GM21619 (cell line): ENCODE measurements at regions not wholly inside any gene's neighbourhood (a gene's known extent, or its start where the extent isn't known, plus 50 kb on each side); places are given as distances from the start of the nearest gene placed in this dataset.

ENCODE experiments used
- ATAC-seq: cut with Tn5 transposase; IDR thresholded peaks from one replicate; pipeline ENCODE4 v1.9.1; 2021; ENCODE audit not compliant: unreplicated experiment

GRCh38 chr2:16181741-16182090 lies 241.4 kb downstream of the MYCN start:
- ATAC-seq, result no peak

GRCh38 chr2:16181062-16181740 lies 240.9 kb downstream of the MYCN start:
- ATAC-seq, result no peak

DNA sequence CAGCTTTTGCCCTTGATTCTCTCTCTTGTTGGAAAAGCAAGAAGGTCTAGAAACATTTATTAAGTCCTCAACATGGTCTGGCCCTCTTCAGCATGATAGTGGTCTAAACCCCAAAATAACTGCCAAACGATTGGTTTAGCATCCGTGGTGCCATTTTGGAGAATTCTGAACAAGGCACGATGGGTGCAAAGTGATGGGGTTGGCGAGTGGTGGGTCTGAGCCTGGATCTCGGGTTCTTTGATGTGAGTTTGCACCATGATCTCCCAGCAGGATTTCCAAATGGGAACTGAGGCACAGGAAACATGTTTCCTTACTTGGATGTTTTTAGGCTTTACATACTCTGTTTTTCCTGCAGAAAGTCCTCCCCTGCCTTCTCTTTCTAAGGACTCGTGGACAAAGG lies 240.3 kb downstream of the MYCN start:
- ATAC-seq, result no peak

DNA sequence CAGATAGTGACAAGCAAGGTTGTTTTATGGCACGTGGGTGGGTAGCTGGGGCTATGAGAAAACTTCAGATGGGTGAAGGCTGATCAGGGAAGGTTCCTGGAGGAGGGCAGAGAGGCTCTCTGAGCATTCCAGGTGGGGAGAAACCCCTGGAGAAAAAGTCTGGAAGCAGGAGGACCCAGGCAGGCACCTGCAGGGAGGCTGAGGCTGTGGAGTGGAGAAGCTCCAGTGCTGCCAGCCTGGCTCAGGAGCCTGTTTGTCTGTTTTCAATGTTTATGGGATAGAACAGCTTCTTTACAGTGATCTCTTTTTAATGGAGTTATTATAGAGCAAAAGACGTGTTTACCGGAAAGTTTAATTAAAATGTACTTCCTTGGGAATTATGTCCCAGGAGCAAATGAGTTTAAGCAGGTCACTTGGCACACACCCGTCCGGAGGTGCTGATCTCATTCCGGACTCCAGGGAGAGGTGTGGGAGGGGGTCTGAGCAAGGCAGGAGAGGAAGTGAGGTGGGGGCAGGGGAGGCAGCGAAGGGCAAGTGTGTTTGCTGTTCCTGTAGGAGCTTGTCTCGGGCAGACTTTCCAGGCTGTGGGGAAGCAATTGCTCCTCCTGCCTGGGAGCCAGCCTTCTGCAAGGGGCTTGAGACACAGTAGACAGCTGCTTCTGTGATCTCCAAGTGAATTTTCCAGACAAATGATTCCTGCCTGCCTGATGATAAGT lies 239.5 kb downstream of the MYCN start:
- no peak for ATAC-seq

DNA sequence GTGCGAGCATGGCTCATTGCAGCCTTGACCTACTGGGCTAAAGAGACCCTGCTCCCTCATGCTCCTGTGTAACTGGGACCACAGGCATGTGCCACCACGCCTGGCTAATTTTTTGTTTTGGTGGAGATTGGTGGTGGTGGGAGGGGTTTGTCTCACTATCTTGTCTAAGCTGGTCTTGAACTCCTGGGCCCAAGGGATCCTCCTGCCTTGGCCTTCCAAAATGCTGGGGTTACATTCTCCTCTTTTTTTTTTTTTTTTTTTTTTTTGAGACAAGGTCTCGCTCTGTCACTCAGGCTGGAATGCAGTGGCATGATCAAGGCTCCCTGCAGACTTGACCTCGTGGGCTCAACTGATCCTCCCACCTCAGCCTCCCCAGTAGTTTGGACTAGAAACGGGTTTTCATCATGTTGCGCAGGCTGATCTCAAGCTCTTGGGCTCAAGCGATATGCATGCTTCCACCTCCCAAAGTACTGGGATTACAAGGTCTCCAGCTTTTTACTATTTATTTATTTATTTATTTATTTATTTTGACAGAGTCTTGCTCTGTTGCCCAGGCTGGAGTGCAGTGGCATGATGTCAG lies 238.3 kb downstream of the MYCN start:
- no peak for ATAC-seq

- no peak for ATAC-seq
Observed at GRCh38 chr2:16177671-16178180, 237.4 kb downstream of the MYCN start.

GRCh38 chr2:16176971-16177480 lies 236.7 kb downstream of the MYCN start:
- no peak for ATAC-seq

GRCh38 chr2:16175247-16175825 lies 235.0 kb downstream of the MYCN start:
- no peak for ATAC-seq

DNA sequence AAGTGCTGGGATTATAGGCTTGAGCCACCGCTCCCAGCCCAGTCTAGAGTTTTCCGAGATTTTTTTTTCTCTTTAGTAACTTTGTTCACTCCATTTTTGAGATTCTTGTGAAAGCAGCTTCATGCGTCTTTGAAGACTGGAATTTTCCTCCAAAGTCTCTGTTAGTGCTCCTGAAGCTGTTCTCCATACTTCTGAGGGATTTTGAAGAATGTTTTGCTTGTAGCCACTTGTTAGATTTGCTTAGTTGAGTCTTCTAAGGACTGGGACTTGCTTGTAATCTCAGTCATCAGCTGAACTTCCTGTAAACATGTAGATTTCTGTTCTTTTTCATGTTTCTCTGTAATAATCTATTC lies 234.3 kb downstream of the MYCN start:
- no peak for ATAC-seq

GRCh38 chr2:16173893-16174692 lies 233.7 kb downstream of the MYCN start:
- ATAC-seq, result no peak

GRCh38 chr2:16172324-16173175 lies 232.2 kb downstream of the MYCN start:
- no peak for ATAC-seq

DNA sequence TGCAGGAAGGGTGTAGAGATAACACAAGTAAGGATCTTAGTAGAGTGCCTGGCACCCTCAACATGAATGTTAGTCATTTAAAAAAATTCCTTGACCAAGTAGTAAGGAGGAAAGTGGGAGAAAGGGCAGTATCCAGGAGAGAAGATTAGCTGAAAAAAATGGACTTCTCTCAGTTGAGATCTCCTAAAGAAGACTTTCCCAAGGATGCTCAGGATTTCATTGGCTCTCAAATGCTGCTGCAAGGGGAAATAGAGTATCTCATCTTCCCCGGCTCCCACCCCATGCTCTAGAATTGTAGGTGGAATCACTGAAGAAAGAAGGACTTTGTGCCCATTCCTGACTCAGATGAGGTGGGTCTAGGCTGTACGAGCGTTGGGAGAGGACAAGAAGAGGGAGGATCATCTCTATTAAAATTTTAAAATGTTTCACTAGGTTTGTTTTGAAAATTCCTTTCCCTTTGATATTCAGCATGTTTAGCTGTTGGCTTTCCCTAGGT lies 231.1 kb downstream of the MYCN start:
- ATAC-seq, result no peak

GRCh38 chr2:16170675-16171424 lies 230.5 kb downstream of the MYCN start:
- no peak for ATAC-seq

GRCh38 chr2:16169381-16169960 lies 229.1 kb downstream of the MYCN start:
- ATAC-seq, result no peak

- ATAC-seq, result no peak
Observed at GRCh38 chr2:16168506-16169264, 228.3 kb downstream of the MYCN start.

DNA sequence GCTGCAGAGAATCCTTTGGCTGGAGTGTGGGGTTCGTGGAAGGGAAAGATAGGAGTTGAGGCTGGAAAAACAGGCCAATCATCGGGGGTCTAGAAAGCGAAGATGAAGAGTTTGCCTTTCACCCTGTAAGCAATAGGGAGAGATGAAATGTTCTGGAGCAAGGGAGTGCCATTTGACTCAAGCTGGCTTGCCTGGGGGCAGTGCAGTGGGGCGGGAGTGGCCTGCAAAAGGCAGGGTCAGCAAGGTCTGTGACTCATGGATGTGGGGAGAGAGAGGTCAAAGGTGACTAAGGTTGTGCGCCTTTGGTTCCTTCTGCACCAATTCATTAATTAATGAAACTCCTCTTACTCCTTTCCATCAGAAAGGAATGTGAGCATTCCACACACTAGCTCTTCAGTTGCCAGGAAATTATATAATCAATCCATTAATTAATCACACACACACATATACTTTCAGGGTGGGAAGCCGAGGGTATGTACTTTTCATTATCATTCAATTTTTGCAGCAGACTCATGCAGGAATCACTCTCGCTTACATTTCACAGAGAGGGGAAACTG lies 227.6 kb downstream of the MYCN start:
- ATAC-seq, result no peak

DNA sequence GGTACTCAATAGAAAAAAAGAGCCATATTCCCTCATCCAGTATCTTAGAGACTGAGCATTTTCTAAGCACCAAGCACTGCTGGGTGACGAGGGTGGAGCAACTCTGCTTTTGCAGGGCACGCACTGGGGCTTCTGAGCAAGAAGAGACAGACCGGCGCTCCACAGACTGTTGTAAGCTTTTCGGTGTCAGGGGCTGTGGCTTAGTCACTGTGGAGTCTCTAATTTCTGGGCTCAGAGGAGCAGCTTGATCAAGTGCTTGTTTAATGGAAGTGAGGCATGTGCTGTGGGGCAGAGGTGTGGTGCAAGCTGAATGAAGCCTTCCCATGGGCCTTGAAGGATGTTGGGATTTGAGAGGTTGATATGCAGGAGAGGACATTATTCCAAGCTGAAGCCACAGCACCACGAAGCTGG lies 227.1 kb downstream of the MYCN start:
- ATAC-seq, result no peak
